Activated CD8-positive, alpha-beta T cell treated with anti-CD3 and anti-CD28 coated beads for 36 hours (primary cell): ENCODE measurements at regions not wholly inside any gene's neighbourhood (a gene's known extent, or its start where the extent isn't known, plus 50 kb on each side); places are given as distances from the start of the nearest gene placed in this dataset.
"Not testable (repeated sequence)": the region's sequence is repeated elsewhere in the genome, so short reads cannot be mapped to it uniquely, and the experiment has no call there.

Experiments used
- ATAC-seq: fragments of 200-7000 bp; cut with Tn5 transposase; one replicate; pipeline ENCODE4 v1.10.0; 2021; ENCODE audit warnings: mild to moderate bottlenecking, moderate library complexity
- CTCF ChIA-PET: fragments of 350-600 bp; sonication (Branson Sonifier 250); formaldehyde crosslinking; loops from one replicate; lab custom pipeline; 2021; ENCODE audit warnings: antibody characterized with exemption; lab: Charles Lee
- POLR2A ChIA-PET: fragments of 350-600 bp; sonication (Branson Sonifier 250); formaldehyde crosslinking; loops from one replicate; lab custom pipeline; 2021; ENCODE audit warnings: antibody characterized with exemption; lab: Charles Lee
- DNase-seq: peaks from one replicate; pipeline ENCODE4 v3.0.0-alpha.2; 2020
- H3K27ac Mint-ChIP-seq: one replicate; pipeline ENCODE4 v1.8.0; 2021; ENCODE audit warnings: mild to moderate bottlenecking, mixed read lengths
- H3K27me3 Mint-ChIP-seq: one replicate; pipeline ENCODE4 v1.8.0; 2021; ENCODE audit warnings: mixed read lengths
- H3K36me3 Mint-ChIP-seq: one replicate; pipeline ENCODE4 v1.8.0; 2021; ENCODE audit warnings: low read depth, mixed read lengths
- H3K4me1 Mint-ChIP-seq: one replicate; pipeline ENCODE4 v1.8.0; 2021; ENCODE audit warnings: low read depth, mixed read lengths
- H3K4me3 Mint-ChIP-seq: one replicate; pipeline ENCODE4 v1.8.0; 2021; ENCODE audit warnings: mild to moderate bottlenecking, moderate library complexity, mixed read lengths
- H3K9me3 Mint-ChIP-seq: one replicate; pipeline ENCODE4 v1.8.0; 2021; ENCODE audit warnings: mixed read lengths
- CTCF ChIP-seq: fragments of 200-600 bp; IDR thresholded peaks from one replicate; pipeline ENCODE4 v1.8.0; 2022; ENCODE audit warnings: antibody characterized with exemption, mild to moderate bottlenecking
- intact Hi-C: fragments of 100-400 bp; cut with micrococcal nuclease; formaldehyde crosslinking; loops from one replicate; pipeline ENCODE4 v1.10.0; 2022

GRCh38 chr14:38618514-38618913 is 362.6 kb upstream of the CLEC14A start:
- ATAC-seq, result no peak
- no peaks in the 10 kb centered on the region for H3K36me3 Mint-ChIP-seq

GRCh38 chr14:38616959-38617358 is 361.1 kb upstream of the CLEC14A start:
- no peaks in the 10 kb centered on the region for H3K36me3 Mint-ChIP-seq
- no peaks in the 10 kb centered on the region for H3K4me1 Mint-ChIP-seq
- H3K27me3 Mint-ChIP-seq, result no peaks in the 10 kb centered on the region
- ATAC-seq (no peak), DNase-seq (no peak)
- H3K4me3 Mint-ChIP-seq, result no peak overlapping the region
- no peaks in the 10 kb centered on the region for H3K9me3 Mint-ChIP-seq
- no peak for TF ChIP-seq CTCF
- ChIA-PET CTCF (no interaction called here), POLR2A (no interaction called here)
- no peak overlapping the region for H3K27ac Mint-ChIP-seq
- intact Hi-C loops, result no loop called here

More at GRCh38 chr14:38618514-38618913, 362.6 kb upstream of the CLEC14A start:
- DNase-seq, result no peak
- H3K4me1 Mint-ChIP-seq, result no peaks in the 10 kb centered on the region
- CTCF ChIA-PET, result no interaction called here
- no peak overlapping the region for H3K27ac Mint-ChIP-seq
- intact Hi-C loops, result no loop called here
- H3K9me3 Mint-ChIP-seq, result peaks cover 2% of the 10 kb centered on the region
- peaks cover 3% of the 10 kb centered on the region for H3K27me3 Mint-ChIP-seq
- POLR2A ChIA-PET, result no interaction called here
- no peak for TF ChIP-seq CTCF
- H3K4me3 Mint-ChIP-seq, result no peak overlapping the region

- Mint-ChIP-seq H3K9me3 (peaks cover 2% of the 10 kb centered on the region), H3K4me1 (no peaks in the 10 kb centered on the region), H3K4me3 (no peak overlapping the region), H3K27ac (no peak overlapping the region), H3K36me3 (no peaks in the 10 kb centered on the region), H3K27me3 (no peaks in the 10 kb centered on the region)
- POLR2A ChIA-PET, result no interaction called here
- ATAC-seq (no peak), DNase-seq (no peak)
- CTCF ChIA-PET, result no interaction called here
- no peak for TF ChIP-seq CTCF
- intact Hi-C loops, result no loop called here
These were observed 356.0 kb upstream of the CLEC14A start for GRCh38 chr14:38611928-38612327.

GRCh38 chr14:38608244-38608643 is 352.4 kb upstream of the CLEC14A start:
- intact Hi-C loops, result no loop called here
- no peak for TF ChIP-seq CTCF
- H3K9me3 Mint-ChIP-seq, result peaks cover 2% of the 10 kb centered on the region
- no peak overlapping the region for H3K27ac Mint-ChIP-seq
- ChIA-PET POLR2A (no interaction called here), CTCF (no interaction called here)
- ATAC-seq, result no peak
- no peak overlapping the region for H3K4me3 Mint-ChIP-seq
- no peak for DNase-seq
- H3K36me3 Mint-ChIP-seq, result no peaks in the 10 kb centered on the region
- H3K4me1 Mint-ChIP-seq, result no peaks in the 10 kb centered on the region
- no peaks in the 10 kb centered on the region for H3K27me3 Mint-ChIP-seq

- Mint-ChIP-seq H3K4me1 (no peaks in the 10 kb centered on the region), H3K9me3 (no peaks in the 10 kb centered on the region), H3K27ac (no peak overlapping the region), H3K4me3 (no peak overlapping the region), H3K36me3 (no peaks in the 10 kb centered on the region), H3K27me3 (peaks cover 5% of the 10 kb centered on the region)
- DNase-seq (no peak), ATAC-seq (no peak)
- POLR2A ChIA-PET, result no interaction called here
- intact Hi-C loops, result no loop called here
- no peak for TF ChIP-seq CTCF
- CTCF ChIA-PET, result interaction anchor here (1.0 kb wide), 1 partner anchor 262 kb away, joined by 4 read pairs; no protein-coding TSS in a partner anchor
These were observed 349.6 kb upstream of the CLEC14A start for GRCh38 chr14:38605193-38606114.

- H3K4me1 Mint-ChIP-seq, CTCF ChIA-PET, POLR2A ChIA-PET, H3K9me3 Mint-ChIP-seq, H3K27ac Mint-ChIP-seq, DNase-seq, H3K4me3 Mint-ChIP-seq, intact Hi-C loops, H3K36me3 Mint-ChIP-seq, H3K27me3 Mint-ChIP-seq, ATAC-seq: not testable (repeated sequence)
These were observed 344.7 kb upstream of the CLEC14A start for GRCh38 chr14:38600572-38600971.
